ENCODE measurements at regions not wholly inside any gene's neighbourhood (a gene's known extent, or its start where the extent isn't known, plus 50 kb on each side); places are given as distances from the start of the nearest gene placed in this dataset.

GRCh38 chr5:58048954-58049353 lies 410.9 kb downstream of the PLK2 start:
- DNase-seq: no peak

DNA sequence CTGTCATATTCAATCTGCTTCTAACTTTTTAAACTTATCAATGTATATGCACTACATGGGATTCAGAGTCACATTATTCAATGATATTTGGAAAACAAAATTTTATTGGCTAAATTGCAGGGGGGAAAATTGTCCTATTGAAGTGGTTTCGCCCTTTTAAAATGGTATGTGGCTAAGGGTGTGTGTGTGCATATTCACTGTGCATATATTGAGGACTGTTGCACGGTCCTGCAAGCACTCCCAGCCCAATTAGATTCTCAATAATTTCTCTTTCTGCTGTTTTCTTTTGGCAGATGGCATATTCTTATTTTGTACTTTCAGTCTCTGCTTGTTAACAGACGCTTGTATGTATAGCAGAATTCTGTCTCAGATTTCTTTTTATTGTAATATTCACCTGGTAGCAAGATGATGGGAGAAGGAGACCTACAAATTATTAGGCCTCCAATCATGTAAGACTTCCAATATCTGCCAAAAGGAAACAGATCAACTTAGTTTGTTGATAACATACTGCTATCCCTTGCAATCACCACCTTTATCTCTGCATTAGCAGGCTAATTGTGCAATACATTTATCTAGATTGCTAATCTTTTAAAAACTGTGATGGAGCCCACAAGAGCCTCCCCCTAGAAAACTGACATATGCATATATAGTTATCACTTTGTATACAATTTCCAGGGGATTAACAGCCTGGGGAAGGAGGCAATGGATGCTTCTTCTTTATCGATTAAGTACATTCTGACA lies 411.5 kb downstream of the PLK2 start:
- no peak for DNase-seq

GRCh38 chr5:58046371-58046770 lies 413.5 kb downstream of the PLK2 start:
- no peak for DNase-seq

- no peak for DNase-seq
Measured at GRCh38 chr5:58044166-58044565, 415.7 kb downstream of the PLK2 start.

DNA sequence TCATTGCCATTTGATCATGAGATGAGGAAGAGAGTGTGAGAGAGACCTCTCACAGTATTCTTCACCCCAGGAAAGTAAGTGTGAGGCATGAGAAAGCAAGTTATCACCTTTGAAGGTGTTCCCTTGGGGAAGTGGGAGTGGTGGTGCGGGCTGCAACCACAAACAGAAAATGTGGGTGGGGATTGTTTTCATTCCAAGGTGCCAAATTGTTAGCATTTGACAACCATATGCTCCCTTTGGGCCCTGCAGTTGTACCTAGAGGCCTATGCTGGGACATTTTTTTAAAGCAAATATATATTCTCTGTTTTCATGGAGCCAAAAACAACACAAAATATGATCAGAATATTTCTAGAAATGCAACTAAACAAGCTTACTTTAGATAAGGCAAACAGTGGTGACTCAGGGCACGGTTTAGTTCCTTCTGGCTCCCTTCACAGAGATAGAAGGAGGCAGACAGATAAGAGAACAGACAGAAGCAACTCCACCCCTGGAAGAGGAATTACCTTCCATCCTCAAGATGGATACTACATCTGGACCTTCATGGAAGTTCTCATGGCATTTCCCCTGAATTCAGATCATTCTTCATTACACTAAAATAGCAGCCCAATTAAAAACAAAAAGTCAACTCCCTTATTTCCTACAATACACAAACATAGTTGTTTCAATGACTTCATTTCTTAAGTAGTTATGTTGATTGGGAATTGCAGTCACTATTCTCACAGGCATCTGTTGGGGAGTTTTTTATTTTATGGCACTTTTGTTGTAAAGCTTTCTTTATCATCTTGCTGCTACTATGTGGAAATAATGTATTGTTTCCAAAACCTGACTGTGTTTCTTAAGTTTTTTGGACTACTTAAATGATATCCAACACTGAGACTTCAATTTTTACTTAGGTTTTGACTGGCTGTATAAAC lies 416.6 kb downstream of the PLK2 start:
- DNase-seq: no peak

DNA sequence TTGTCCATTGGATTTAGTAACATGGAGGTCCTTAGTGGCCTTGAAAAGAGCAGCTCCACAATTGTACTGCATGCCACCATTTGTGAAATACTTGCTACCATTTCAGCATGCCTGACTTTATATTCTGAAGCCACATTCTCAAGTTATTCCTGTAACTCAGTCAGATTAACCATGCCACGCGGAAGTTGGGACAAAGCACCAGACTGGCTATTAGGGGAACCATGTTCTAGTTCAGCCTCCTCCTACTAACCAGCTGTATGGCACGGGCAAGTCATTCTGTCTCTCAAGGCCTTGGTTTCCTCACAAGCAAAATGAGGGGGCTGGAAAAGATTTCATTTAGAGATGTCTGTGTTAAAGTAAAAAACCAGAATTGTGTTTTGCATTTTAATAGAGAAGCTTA lies 418.0 kb downstream of the PLK2 start:
- DNase-seq: no peak

DNA sequence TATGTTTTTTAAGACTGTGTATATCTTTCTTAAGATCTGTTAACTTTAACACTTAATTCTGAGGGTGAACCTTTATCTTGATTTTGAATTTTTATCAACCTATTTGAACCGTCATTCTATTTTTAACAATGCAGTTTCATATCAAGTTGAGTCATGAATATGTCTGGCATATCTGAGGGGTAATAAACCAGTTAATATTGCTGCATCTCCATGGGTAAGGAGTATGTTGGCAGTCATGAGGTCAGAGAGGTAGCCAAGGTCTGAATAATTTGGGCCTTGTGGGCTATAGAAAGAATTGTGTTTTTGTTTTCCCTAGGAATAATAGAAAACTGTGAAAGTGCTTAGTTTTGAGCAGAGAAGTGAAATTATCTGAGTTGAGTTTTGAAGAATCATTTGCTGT lies 419.0 kb downstream of the PLK2 start:
- DNase-seq: no peak

- no peak for DNase-seq
Measured at GRCh38 chr5:58040044-58040443, 419.8 kb downstream of the PLK2 start.

DNA sequence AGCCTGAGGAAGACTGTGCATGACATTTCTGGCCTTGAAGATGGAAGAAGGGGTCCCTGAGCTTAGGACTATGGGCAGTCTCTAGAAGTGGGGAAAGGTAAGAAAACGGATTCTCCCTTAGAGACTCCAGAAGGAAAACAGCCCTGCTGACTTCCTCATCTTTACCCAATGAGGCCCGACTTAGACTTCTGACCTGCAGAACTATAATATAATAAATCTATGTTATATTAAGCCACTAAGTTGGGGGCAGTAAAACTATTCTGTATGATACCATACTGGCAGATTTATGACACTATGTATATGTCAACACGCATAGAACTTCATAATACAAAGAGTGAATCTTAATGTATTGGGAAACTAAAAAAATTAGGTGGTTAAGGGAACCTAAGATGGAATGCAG lies 422.0 kb downstream of the PLK2 start:
- no peak for DNase-seq

- DNase-seq: no peak
Measured at GRCh38 chr5:58025809-58026208, 434.1 kb downstream of the PLK2 start.

DNA sequence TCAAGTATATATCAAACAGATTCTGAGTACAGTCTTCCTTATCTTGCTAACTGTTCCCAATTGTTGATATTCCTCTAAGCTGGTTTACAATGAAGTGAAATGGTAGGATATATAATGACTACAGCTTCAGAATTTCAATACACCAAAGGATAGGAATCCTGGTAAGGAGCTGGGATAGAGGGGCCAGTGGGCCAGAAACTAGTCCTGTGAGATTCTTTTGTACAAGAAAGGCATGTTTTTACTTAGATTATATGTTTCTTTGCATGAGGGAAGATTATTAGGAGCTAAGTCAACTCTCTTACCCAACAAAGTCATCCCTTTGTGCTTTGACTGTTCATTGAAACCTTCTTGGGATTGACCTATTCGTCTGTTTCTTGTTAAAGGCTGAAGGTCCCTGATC lies 435.7 kb downstream of the PLK2 start:
- no peak for DNase-seq

- no peak for DNase-seq
Measured at GRCh38 chr5:58022055-58022454, 437.8 kb downstream of the PLK2 start.

DNA sequence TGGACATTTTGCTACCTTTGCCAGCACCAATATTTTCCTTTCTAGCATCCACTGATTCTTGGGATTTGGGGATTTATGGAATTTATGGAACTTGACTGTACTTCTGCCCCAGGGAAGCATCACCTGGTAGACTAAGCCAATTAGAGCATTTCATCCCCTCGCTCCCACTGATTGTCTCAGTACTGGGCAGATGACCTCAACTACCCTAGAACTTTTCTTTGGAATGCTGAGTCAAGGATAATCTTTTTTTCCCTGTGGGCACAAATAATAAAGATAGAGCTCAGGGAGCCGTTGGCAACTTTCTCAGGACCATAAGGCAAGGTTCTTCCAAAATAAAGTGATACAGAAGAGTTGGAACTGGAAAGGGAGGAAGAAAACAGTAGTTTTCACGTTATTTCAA lies 438.4 kb downstream of the PLK2 start:
- DNase-seq: no peak

DNA sequence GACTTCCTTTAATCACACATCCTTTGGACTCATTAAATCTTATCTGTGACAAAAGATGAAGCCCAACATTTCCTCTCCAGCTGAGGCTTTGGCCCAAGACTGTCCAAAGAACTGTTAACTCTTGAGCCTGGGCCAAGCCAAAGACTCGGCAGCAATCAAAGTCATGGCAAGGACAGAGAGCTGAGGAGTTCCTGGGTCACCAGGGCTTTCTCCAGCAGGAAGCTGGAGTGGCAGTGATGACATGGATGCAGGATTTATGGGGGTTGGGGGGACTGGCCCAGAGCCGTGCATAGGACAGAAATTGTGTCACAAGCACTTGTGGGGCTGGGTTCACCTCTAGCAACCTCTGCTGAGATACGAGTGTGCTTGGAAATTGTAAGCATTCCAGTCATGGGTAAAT lies 440.3 kb downstream of the PLK2 start:
- no peak for DNase-seq

GRCh38 chr5:58018016-58018415 lies 441.9 kb downstream of the PLK2 start:
- DNase-seq: no peak

- no peak for DNase-seq
Measured at GRCh38 chr5:58016877-58017276, 443.0 kb downstream of the PLK2 start.

- DNase-seq: no peak
Measured at GRCh38 chr5:58016358-58016757, 443.5 kb downstream of the PLK2 start.

GRCh38 chr5:58015175-58015574 lies 444.7 kb downstream of the PLK2 start:
- no peak for DNase-seq

GRCh38 chr5:58013542-58014258 lies 446.2 kb downstream of the PLK2 start:
- no peak for DNase-seq

- no peak for DNase-seq
Measured at GRCh38 chr5:58012801-58013315, 447.0 kb downstream of the PLK2 start.

DNA sequence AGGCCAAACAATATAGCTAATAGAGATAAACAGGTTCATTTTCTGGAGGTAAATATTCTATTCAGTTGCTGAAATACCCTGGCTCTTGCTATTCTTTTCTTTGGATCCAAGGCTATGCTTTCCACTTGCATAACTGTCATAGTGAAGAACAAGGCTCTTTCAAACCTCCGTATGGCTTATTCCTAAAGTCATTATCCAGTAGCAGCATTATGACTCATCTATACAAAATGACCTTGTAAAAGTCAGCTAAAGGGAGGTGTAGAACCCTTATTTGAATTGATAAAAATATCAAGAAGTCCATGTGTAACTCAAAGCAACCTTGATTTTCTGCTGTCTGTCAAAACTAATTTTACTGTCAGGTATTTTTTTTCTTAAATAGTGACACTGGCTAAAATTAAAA lies 447.8 kb downstream of the PLK2 start:
- no peak for DNase-seq

DNA sequence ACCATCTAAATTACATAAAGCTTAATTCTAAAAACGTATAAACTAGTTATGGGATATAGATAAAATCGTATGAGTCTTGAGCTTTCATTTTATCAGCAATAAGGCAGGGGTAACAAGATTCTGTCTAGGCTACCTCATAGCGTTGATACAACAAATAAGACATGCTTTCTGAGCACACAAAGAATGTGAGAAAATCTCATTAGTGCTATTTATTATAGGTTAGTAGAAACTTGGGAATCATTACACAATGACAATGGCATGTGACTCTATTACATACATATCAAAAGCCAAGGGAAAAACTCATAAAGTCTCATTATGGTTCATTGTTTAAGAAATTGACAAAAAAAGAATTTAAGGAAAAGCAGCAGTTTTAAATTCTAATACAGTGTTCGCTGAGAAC lies 448.6 kb downstream of the PLK2 start:
- no peak for DNase-seq

DNA sequence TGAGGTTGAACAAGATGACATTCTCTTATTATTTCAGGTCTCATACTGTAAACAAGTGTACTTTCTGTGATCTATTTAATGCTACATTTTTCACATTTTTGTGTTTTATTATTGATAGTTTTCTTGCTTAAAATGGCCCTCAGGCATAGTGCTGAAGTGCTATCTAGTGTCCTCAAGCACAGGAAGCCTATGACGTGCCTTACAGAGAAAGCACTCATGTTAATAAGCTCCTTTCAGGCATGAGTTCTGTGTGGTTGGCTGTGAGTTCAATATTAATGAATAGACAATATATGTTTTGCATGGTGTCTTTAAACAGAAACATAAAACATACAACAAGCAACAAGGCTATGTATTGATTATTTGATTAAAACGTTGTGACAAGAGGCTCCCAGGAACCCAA lies 450.1 kb downstream of the PLK2 start:
- no peak for DNase-seq
